ENCODE measurements at regions not wholly inside any gene's neighbourhood (a gene's known extent, or its start where the extent isn't known, plus 50 kb on each side); places are given as distances from the start of the nearest gene placed in this dataset.

GRCh38 chr12:20300457-20300856, 67.9 kb upstream of the PDE3A start:
- TF ChIP-seq SNAI2 (CRISPR knock-in tag; IDR thresholded peaks at IDR 0.05) (no peak), BACH2 (CRISPR knock-in tag; IDR thresholded peaks at IDR 0.05; ENCODE audit: borderline replicate concordance) (no peak), ZNF565 (CRISPR knock-in tag; conservative IDR thresholded peaks at IDR 0.05; ENCODE audit: low read depth) (no peak), OSR1 (CRISPR knock-in tag; IDR thresholded peaks at IDR 0.05) (no peak), CSDC2 (CRISPR knock-in tag; IDR thresholded peaks at IDR 0.05) (no peak), ZC3H10 (CRISPR knock-in tag; IDR thresholded peaks at IDR 0.05) (no peak), CSRNP3 (CRISPR knock-in tag; IDR thresholded peaks at IDR 0.05) (no peak), CREB5 (CRISPR knock-in tag; IDR thresholded peaks at IDR 0.05; ENCODE audit: low read depth) (no peak), ESRRG (CRISPR knock-in tag; IDR thresholded peaks at IDR 0.05) (no peak), ISL1 (CRISPR knock-in tag; IDR thresholded peaks at IDR 0.05) (no peak), POU6F1 (CRISPR knock-in tag; IDR thresholded peaks at IDR 0.05; ENCODE audit: borderline replicate concordance, low read depth) (no peak), TOX (CRISPR knock-in tag; IDR thresholded peaks at IDR 0.05; ENCODE audit: borderline replicate concordance) (no peak), RARB (CRISPR knock-in tag; IDR thresholded peaks at IDR 0.05) (no peak), GLIS3 (CRISPR knock-in tag; IDR thresholded peaks at IDR 0.05) (no peak), ARNTL (CRISPR knock-in tag; IDR thresholded peaks at IDR 0.05; ENCODE audit: borderline replicate concordance, low read depth) (no peak)
- no peak for ATAC-seq

- ATAC-seq: no peak
- TF ChIP-seq ISL1 (CRISPR knock-in tag; IDR thresholded peaks at IDR 0.05) (no peak), TOX (CRISPR knock-in tag; IDR thresholded peaks at IDR 0.05; ENCODE audit: borderline replicate concordance) (no peak), ZC3H10 (CRISPR knock-in tag; IDR thresholded peaks at IDR 0.05) (no peak), CREB5 (CRISPR knock-in tag; IDR thresholded peaks at IDR 0.05; ENCODE audit: low read depth) (no peak), ZNF70 (CRISPR knock-in tag; IDR thresholded peaks at IDR 0.05) (no peak), OSR1 (CRISPR knock-in tag; IDR thresholded peaks at IDR 0.05) (no peak), ESRRG (CRISPR knock-in tag; IDR thresholded peaks at IDR 0.05) (no peak), PATZ1 (CRISPR knock-in tag; IDR thresholded peaks at IDR 0.05; ENCODE audit: borderline replicate concordance) (no peak), CSDC2 (CRISPR knock-in tag; IDR thresholded peaks at IDR 0.05) (no peak), ZFP3 (CRISPR knock-in tag; IDR thresholded peaks at IDR 0.05) (no peak), ZNF565 (CRISPR knock-in tag; conservative IDR thresholded peaks at IDR 0.05; ENCODE audit: low read depth) (no peak), POU6F1 (CRISPR knock-in tag; IDR thresholded peaks at IDR 0.05; ENCODE audit: borderline replicate concordance, low read depth) (no peak), ZFP30 (CRISPR knock-in tag; IDR thresholded peaks at IDR 0.05) (no peak), PPARA (CRISPR knock-in tag; IDR thresholded peaks at IDR 0.05; ENCODE audit: borderline replicate concordance) (no peak), TCF4 (CRISPR knock-in tag; IDR thresholded peaks at IDR 0.05; ENCODE audit: borderline replicate concordance) (no peak)
Observed at GRCh38 chr12:20305470-20305869, 62.9 kb upstream of the PDE3A start.

Measured in SK-N-SH treated with all-trans-retinoic acid at 6 μM for 48 hours (cell line).